C4-2B (cell line): ENCODE measurements at regions not wholly inside any gene's neighbourhood (a gene's known extent, or its start where the extent isn't known, plus 50 kb on each side); places are given as distances from the start of the nearest gene placed in this dataset.

ENCODE experiments used
- H3K27ac ChIP-seq: fragments of 450-650 bp; 2 replicates; pipeline ENCODE4 v1.5.1; 2017
- CTCF ChIP-seq: fragments of 450-650 bp; conservative IDR thresholded peaks from 2 replicates; pipeline ENCODE4 v1.5.1; 2017; ENCODE audit warnings: mild to moderate bottlenecking
- ZFX ChIP-seq: fragments of 450-650 bp; IDR thresholded peaks from 2 replicates; pipeline ENCODE4 v1.6.1; 2017

GRCh38 chr1:30192969-30193630 lies 530.3 kb downstream of the MATN1 start:
- no peak overlapping the region for H3K27ac ChIP-seq
- TF ChIP-seq ZFX: no peak
- no peak for TF ChIP-seq CTCF

DNA sequence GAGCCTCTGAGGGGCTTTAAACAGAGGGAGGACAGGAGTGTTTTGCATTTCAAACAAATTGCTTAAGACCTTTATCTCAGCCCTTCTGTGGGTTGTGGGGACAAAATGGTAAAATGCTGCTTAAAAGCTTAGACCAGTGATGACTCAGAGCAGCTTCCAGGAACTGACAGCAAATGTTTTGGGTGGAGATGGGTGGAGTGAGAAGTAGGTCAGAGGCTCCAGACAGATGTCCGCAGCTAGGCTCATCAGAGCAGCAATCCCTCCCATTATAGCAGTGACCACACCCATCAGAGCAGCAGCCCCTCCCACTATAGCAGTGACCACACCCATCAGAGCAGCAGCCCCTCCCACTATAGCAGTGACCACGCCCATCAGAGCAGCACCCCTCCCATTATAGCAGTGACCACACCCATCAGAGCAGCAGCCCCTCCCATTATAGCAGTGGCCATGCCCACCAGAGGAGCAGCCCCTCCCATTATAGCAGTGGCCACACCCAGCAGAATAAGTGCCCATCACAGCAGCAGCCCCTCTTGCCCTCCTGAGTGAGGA lies 532.2 kb downstream of the MATN1 start:
- H3K27ac ChIP-seq: no peak overlapping the region
- TF ChIP-seq ZFX: no peak
- no peak for TF ChIP-seq CTCF

- H3K27ac ChIP-seq: no peak overlapping the region
Measured at GRCh38 chr1:30190511-30191153, 532.8 kb downstream of the MATN1 start.

DNA sequence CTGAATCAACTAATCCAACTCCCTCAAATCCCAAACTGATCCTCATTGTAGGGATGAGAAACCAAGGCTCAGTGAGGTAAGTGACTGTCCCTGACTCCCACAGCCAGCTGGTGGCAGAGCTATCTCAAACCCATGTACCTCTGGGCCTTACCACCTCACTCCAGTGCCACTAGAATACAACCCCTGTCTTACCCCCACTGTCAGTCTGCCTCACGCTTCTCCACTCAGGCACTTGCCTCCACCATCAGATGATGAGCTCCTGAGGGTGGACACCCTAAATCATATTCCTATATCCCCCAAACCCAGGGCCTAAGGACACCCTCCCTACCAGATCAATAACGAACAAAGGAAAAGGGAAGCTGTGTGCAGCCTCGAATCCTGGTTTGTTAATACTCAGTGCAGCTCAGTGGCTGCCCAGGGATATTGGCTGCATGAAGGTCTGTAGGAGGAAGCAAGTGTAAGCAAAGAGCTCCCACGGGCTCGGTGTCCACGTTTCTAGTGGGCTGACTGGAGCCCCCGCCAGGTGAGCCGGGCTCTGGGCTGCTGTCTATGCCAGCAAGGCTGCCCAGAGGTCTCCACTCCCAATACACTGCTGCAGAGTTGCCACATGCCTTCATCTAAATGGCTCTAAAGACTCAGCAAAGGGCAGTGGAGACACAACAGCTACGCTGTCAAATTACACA lies 533.4 kb downstream of the MATN1 start:
- H3K27ac ChIP-seq: no peak overlapping the region
- TF ChIP-seq CTCF (no peak), ZFX (no peak)

More at GRCh38 chr1:30190511-30191153, 532.8 kb downstream of the MATN1 start:
- TF ChIP-seq ZFX (no peak), CTCF (no peak)

DNA sequence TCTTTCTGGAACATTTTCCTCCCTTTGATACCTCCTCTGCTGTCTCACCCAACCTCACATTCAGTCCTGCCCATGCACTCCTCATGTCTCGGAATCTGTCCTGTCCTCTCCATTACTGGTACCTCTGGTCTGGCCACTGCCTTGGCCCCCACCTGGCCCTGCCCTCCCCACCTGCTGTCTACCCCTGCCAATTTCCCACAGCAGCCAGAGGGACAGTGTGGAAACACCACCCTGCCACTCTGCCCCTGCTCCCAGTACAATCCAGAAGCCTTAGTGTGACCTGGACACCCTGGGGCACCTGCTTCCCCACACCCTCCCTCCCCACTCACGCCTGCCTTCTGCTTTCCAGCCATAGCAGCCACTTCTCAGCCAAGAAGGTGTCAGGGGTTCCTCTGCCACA lies 534.4 kb downstream of the MATN1 start:
- H3K27ac ChIP-seq: no peak overlapping the region
- TF ChIP-seq CTCF: no peak
- no peak for TF ChIP-seq ZFX

GRCh38 chr1:30188329-30188728 lies 535.1 kb downstream of the MATN1 start:
- no peak for TF ChIP-seq CTCF
- no peak overlapping the region for H3K27ac ChIP-seq

DNA sequence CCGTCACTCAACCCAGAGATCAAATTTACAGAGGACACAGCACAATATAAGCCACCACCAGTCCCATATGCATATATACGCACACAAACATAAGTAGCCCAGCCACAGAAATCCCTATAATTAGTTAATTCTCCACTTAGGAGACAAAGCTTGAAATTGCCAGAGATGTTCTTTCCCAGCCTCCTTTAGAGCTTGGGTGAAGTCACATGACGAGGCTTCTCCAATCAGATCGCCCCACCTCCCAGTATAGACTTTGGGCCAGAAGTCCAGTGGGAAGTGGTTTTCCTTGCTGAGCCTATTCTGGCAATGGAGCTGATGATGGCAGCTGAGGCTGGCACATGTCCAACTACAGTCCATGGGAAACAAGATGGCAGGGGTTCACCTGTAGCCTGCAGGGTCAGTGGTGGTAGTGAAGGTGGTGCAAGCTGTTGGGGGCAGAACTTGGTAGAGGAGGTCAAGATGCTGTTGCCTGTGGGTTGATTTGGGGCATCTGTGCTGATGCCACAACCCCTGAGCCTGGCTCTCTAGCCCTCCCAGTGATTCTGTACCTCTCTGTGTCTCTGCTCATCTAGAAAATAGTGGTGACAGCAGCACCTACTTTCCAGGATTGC lies 535.9 kb downstream of the MATN1 start:
- TF ChIP-seq ZFX: no peak
- no peak overlapping the region for H3K27ac ChIP-seq
